ENCODE measurements at regions not wholly inside any gene's neighbourhood (a gene's known extent, or its start where the extent isn't known, plus 50 kb on each side); places are given as distances from the start of the nearest gene placed in this dataset.

- Histone ChIP-seq H3K4me3 (no peak overlapping the region), H3K27ac (no peak overlapping the region), H3K27me3 (no peaks in the 10 kb centered on the region), H3K9me3 (no peaks in the 10 kb centered on the region), H3K36me3 (no peaks in the 10 kb centered on the region), H3K4me1 (no peaks in the 10 kb centered on the region)
- TF ChIP-seq POLR2A (IDR thresholded peaks at IDR 0.05), result no peak
- TF ChIP-seq, protein P1, sequence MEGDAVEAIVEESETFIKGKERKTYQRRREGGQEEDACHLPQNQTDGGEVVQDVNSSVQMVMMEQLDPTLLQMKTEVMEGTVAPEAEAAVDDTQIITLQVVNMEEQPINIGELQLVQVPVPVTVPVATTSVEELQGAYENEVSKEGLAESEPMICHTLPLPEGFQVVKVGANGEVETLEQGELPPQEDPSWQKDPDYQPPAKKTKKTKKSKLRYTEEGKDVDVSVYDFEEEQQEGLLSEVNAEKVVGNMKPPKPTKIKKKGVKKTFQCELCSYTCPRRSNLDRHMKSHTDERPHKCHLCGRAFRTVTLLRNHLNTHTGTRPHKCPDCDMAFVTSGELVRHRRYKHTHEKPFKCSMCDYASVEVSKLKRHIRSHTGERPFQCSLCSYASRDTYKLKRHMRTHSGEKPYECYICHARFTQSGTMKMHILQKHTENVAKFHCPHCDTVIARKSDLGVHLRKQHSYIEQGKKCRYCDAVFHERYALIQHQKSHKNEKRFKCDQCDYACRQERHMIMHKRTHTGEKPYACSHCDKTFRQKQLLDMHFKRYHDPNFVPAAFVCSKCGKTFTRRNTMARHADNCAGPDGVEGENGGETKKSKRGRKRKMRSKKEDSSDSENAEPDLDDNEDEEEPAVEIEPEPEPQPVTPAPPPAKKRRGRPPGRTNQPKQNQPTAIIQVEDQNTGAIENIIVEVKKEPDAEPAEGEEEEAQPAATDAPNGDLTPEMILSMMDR (IDR thresholded peaks at IDR 0.05), result no peak
- WGBS, 2 donors, result 80 to 84% methylated on average over 1 to 3 of the region's 3 CpGs
- no peak for DNase-seq
- intact Hi-C loops (cut with DNase I), result no loop called here
These were observed 176.4 kb downstream of the LY86 start for GRCh38 chr6:6764764-6765434.

- Histone ChIP-seq H3K9me3 (no peaks in the 10 kb centered on the region), H3K27me3 (no peaks in the 10 kb centered on the region), H3K4me1 (no peaks in the 10 kb centered on the region), H3K4me3 (no peak overlapping the region), H3K27ac (no peak overlapping the region), H3K36me3 (no peaks in the 10 kb centered on the region)
- no peak for DNase-seq
- 85 to 86% methylated on average over 6 of the region's 6 CpGs for WGBS, 2 donors
- intact Hi-C loops (cut with DNase I), result no loop called here
- TF ChIP-seq, protein P1 (IDR thresholded peaks at IDR 0.05), result no peak
- TF ChIP-seq POLR2A (IDR thresholded peaks at IDR 0.05), result no peak
These were observed 177.8 kb downstream of the LY86 start for GRCh38 chr6:6766230-6766905.

DNA sequence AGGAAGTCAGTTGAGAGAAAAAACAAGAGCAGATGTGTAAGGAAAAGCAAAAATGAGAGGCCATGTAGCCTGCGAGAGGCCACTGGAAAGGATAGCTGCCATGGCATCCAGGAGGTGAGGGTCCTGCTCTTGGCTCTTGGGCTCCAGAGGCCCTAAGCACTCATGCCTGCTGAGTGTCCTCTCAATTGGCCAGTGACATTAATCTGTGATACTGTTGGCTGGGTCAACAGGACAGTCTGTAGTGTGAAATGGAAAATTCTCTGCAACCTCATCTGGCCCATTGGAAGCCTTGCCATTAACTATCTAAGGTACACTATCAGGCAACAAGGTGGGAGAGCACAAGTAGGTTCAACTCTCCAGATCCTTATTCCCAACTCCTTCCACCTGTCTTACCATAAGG is 180.9 kb downstream of the LY86 start:
- no peaks in the 10 kb centered on the region for H3K9me3 ChIP-seq
- intact Hi-C loops (cut with DNase I), result no loop called here
- TF ChIP-seq, protein P1 (IDR thresholded peaks at IDR 0.05), result no peak
- no peak for TF ChIP-seq POLR2A (IDR thresholded peaks at IDR 0.05)
- WGBS, 2 donors, result 79 to 85% methylated on average over 1 of the region's 1 CpG
- H3K4me1 ChIP-seq, result no peaks in the 10 kb centered on the region
- no peak for DNase-seq
- no peak overlapping the region for H3K27ac ChIP-seq
- H3K27me3 ChIP-seq, result no peaks in the 10 kb centered on the region
- no peak overlapping the region for H3K4me3 ChIP-seq
- H3K36me3 ChIP-seq, result no peaks in the 10 kb centered on the region

- Histone ChIP-seq H3K27me3 (no peaks in the 10 kb centered on the region), H3K27ac (no peak overlapping the region), H3K36me3 (no peaks in the 10 kb centered on the region), H3K9me3 (no peaks in the 10 kb centered on the region), H3K4me1 (peaks cover 0 to 6% (median 0%) of the 10 kb centered on the region in 3 donors), H3K4me3 (no peak overlapping the region)
- intact Hi-C loops (cut with DNase I), result no loop called here
- no peak for TF ChIP-seq POLR2A (IDR thresholded peaks at IDR 0.05)
- TF ChIP-seq, protein P1 (IDR thresholded peaks at IDR 0.05), result no peak
- no peak for DNase-seq
- 34 to 47% methylated on average over 1 of the region's 1 CpG for WGBS, 2 donors
These were observed 182.9 kb downstream of the LY86 start for GRCh38 chr6:6771224-6771945.

GRCh38 chr6:6771964-6772363 is 183.4 kb downstream of the LY86 start:
- whole genome bisulfite sequencing, 2 donors, result 94 to 96% methylated on average over 5 of the region's 5 CpGs
- no peak for DNase-seq
- H3K4me1 ChIP-seq, result peaks cover 0 to 6% (median 0%) of the 10 kb centered on the region in 3 donors
- no peaks in the 10 kb centered on the region for H3K27me3 ChIP-seq
- H3K4me3 ChIP-seq, result no peak overlapping the region
- no peaks in the 10 kb centered on the region for H3K9me3 ChIP-seq
- H3K36me3 ChIP-seq, result no peaks in the 10 kb centered on the region
- intact Hi-C loops (cut with DNase I), result no loop called here
- H3K27ac ChIP-seq, result no peak overlapping the region
- no peak for TF ChIP-seq POLR2A (IDR thresholded peaks at IDR 0.05)
- TF ChIP-seq, protein P1 (IDR thresholded peaks at IDR 0.05), result no peak

Data from esophagus squamous epithelium (tissue), 5 donors.